HG03103 (cell line): ENCODE measurements at regions not wholly inside any gene's neighbourhood (a gene's known extent, or its start where the extent isn't known, plus 50 kb on each side); places are given as distances from the start of the nearest gene placed in this dataset.

Experiments
- ATAC-seq: cut with Tn5 transposase; IDR thresholded peaks from one replicate; pipeline ENCODE4 v1.9.1; 2021; ENCODE audit warnings: low read depth; ENCODE audit not compliant: unreplicated experiment

- ATAC-seq, result no peak
Observed at GRCh38 chr15:31953478-31953877, 76.8 kb upstream of the CHRNA7 start.

DNA sequence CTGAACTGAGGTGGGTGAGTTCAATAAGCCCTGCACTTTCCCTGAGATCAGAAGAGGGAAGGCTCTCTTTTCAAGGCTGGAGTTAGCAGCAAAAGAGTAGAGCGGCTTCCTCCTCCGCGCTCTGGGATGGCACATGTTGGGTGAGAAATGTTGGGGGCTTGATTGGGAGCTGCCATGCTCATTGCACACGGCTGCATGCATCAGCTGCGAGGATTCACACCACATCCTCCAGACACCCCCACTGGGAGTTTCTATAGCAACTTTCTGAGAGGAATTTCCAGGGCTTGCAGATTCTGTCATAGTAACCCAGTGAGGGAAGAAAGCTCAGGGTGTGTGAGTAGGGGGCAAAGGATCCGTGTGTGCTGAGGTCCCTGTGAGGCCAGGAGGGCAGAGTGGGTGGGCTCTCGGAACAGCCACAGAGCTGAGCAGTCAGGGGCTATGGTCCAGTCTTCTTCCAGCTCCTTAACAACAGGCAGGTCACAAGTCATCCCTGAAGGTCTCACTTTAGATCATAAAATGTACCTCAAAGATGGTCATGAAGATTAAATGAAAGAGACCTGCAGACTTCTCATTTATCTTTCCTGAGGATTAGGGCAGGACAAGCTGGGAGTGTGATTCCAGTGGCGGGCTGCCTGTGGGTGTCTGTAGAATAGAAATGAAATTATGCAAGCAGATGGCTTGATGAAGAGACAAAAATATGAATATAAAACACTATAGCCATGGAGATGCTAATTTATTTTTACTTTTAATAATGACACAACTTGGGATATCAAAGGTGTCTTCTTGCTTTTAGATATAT is 75.7 kb upstream of the CHRNA7 start:
- no peak for ATAC-seq

DNA sequence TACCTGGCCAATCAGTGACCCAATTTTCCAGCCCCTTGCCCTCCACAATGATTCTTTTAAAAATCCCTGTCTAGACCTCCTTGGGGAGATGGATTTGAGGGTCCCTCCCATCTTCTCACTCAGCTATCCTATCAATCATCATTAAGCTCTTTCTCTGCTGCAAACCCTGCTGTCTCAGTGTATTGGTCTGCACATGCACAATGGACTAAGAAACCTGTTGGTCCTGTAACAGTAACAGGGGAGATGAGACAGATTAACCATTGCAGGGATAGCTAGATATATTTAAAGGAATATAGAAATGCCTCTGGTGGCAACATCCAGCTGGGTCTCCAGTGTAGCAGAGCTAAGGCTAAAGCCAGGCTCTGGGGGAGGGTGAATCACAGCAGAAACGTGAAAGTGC is 74.6 kb upstream of the CHRNA7 start:
- ATAC-seq, result no peak

- no peak for ATAC-seq
Observed at GRCh38 chr15:31957581-31957980, 72.7 kb upstream of the CHRNA7 start.

- ATAC-seq, result no peak
Observed at GRCh38 chr15:31964586-31965307, 65.6 kb upstream of the CHRNA7 start.

DNA sequence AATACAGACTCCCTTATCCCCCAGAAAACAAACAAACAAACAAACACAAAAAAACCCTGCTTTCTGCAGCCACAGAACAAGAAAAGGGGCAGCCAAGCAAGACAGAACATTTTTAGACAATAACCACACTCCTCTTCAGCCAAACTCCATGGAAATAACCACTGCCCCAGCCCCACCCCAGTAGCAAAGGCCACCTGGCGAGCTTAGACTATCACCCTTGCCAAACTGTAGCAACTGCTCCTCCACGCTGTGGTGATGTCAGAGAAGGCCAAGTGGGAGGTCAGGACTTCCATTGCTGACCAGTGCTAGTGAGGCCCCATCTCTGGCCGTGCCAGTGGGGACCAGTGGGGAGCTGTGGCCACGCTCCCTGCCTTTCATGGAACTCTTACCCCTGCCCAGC is 60.3 kb upstream of the CHRNA7 start:
- no peak for ATAC-seq

DNA sequence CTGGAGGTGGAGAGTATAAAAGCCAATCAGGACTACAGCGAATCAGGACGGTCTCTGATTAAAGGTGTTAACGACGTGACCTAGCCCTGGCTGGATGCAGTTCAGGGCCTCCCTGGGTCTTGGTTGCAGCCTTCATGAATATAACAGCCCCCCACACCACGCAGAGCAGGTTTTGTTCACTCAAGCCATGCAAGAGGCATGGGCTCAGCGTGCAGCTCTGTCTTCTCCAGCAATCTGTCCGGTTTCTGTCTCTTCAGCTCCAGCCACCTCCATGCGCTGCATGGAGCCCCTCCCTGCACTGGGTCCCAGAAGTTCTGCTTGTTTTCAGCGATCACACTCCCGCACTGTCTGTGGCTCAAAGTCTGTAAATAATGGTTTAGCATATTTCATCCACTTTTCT is 57.1 kb upstream of the CHRNA7 start:
- ATAC-seq, result no peak

DNA sequence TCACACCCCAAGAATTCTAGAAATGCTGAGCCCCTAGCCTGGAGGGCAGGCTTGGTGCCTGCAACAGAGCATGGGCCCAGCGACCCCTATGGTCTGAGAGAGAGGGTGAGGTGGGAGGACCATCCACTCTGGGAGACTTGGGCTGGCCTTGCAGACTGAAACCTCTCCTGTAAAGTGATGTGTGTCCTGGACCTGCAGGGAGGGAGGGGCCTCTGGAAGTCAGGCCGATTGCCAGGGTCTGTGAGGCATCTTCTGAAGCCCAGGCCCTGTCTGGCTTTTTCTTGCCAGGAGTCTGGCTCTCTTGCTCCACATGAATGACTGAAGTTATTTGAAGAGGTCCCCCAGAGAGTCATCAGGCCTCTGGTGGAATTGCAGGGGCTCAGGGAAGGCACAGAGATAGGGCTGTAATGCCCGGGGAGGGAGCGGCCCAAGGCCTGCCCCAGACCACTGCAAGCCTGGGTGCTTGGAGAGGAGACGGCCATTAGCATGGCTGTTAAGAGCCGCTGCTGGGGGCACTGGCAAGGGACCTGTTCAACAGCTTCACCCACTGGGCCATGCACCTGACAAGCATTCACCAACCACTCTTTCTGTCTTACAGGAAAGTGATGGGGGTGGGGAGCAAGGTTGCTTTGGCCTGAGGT is 56.0 kb upstream of the CHRNA7 start:
- no peak for ATAC-seq

- no peak for ATAC-seq
Observed at GRCh38 chr15:31974855-31975829, 55.2 kb upstream of the CHRNA7 start.

GRCh38 chr15:31975830-31976229 is 54.5 kb upstream of the CHRNA7 start:
- ATAC-seq, result no peak

DNA sequence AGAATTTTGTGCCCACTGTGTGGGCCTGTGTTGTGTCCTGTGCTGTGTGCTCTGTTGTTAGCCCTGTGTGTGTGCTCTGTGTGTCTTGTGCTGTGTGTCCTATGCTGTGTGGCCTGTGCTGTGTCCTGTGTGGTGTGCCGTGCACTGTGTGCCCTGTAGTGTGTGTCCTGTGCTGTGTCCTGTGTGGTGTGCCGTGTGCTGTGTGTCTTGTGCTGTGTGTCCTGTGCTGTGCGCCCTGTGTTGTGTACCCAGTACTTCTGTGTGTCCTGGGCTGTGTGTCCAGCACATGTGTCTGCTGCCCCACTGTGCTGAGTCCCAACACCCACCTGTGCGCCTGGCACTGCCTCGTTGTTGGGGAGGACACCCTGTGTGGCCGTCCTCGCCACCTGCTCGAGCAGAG is 53.2 kb upstream of the CHRNA7 start:
- no peak for ATAC-seq

DNA sequence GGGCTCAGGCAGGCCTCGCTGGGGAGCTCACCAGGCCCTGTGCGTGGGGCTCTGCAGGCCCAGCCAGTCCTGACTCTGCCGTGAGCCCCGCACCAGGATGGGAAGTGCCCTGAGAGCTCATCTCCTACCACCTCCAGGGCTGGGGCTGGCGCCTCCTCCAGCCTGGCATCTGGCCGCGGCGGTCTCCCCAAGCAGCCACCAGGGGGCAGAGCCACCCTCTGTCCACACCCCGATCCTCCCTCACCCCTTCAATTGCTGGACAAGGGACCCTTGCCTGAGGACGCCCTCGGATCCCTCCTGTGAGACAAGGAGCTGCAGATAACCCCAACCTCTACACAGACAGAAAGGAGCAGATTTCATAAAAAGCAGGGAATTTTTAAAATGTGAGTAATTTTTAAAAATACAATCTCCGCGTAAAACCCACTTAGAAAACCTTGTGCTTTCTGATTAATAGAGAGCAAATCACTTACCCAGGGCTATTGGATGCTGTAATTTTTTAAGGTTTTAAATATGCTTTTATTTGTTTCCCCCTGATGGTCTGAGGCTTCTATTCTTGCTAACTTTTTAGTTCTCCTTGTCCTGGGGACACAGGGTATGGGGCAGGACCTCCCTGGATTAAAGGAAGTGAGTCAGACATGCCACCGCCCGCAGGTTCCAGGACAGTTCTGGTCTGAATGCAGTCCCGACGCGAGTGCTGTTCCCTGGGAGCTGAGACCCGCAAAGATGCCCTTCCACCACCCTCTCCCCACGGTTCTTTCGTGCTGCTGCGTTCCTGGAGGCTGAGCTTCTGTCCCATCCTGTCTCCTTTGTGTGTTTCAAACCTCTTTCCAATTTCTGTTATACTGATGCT is 52.3 kb upstream of the CHRNA7 start:
- no peak for ATAC-seq
